SK-N-SH (cell line): ENCODE measurements at regions not wholly inside any gene's neighbourhood (a gene's known extent, or its start where the extent isn't known, plus 50 kb on each side); places are given as distances from the start of the nearest gene placed in this dataset.

Source experiments
- CTCF ChIA-PET: fragments of 300-600, 350-600 bp; formaldehyde crosslinking; extraction: SDS; loops from one replicate; lab custom pipeline; 2021; lab: Yijun Ruan, JAX
- POLR2A ChIA-PET: fragments of 350-600 bp; sonication (Branson Sonifier 250); formaldehyde crosslinking; extraction: SDS; loops from one replicate; lab custom pipeline; 2020; ENCODE audit warnings: antibody characterized with exemption, inconsistent platforms; lab: Yijun Ruan, JAX
- DNase-seq: peaks from one replicate; pipeline ENCODE4 v3.0.0; 2012
- H2AFZ ChIP-seq: fragments of 200-600 bp; sonication (generic); 2 replicates; pipeline ENCODE4 v1.8.1; 2016; ENCODE audit warnings: antibody characterized with exemption, mild to moderate bottlenecking, low read depth
- H3F3A ChIP-seq: fragments of 200-600 bp; sonication (generic); replicated peaks from 2 replicates; pipeline ENCODE3; 2016; ENCODE audit warnings: antibody characterized with exemption, mild to moderate bottlenecking; ENCODE audit not compliant: insufficient read depth
- H3K27ac ChIP-seq, 2 experiments: fragments of 200-500 bp in 1 of 2; fragments of 200-600 bp in 1 of 2; sonication (Bioruptor generic) in 1 of 2; sonication (generic), shearing (Covaris generic) in 1 of 2; 2 replicates each; pipeline versions ENCODE4 v1.5.1 to v1.6.1; 2014 to 2016; ENCODE audit warnings: low read depth in 2 of 2, inconsistent platforms in 1 of 2, low read length in 1 of 2, mild to moderate bottlenecking in 1 of 2, mixed read lengths in 1 of 2
- H3K27me3 ChIP-seq: fragments of 200-600 bp; sonication (generic), shearing (Covaris generic); 2 replicates; pipeline ENCODE4 v1.6.1; 2016; ENCODE audit warnings: mixed run types; ENCODE audit not compliant: insufficient read depth
- H3K36me3 ChIP-seq, 2 experiments: fragments of 200-500 bp in 1 of 2; fragments of 200-600 bp in 1 of 2; sonication (Bioruptor generic) in 1 of 2; sonication (generic) in 1 of 2; replicated peaks in 1 of 2; 2 replicates each; pipeline versions ENCODE3 to v1.5.1; 2014 to 2016; ENCODE audit warnings: low read length in 1 of 2, mild to moderate bottlenecking in 1 of 2; ENCODE audit not compliant: insufficient read depth in 2 of 2, control insufficient read depth in 1 of 2
- H3K4me1 ChIP-seq, 2 experiments: fragments of 200-500 bp in 1 of 2; fragments of 200-600 bp in 1 of 2; sonication (Bioruptor generic) in 1 of 2; sonication (generic), shearing (Covaris generic) in 1 of 2; 2 replicates each; pipeline versions ENCODE4 v1.5.1 to v1.6.1; 2014 to 2016; ENCODE audit warnings: low read depth in 1 of 2, low read length in 1 of 2, mixed run types in 1 of 2; ENCODE audit not compliant: insufficient read depth in 2 of 2, control insufficient read depth in 1 of 2
- H3K4me2 ChIP-seq: fragments of 200-600 bp; sonication (generic), shearing (Covaris generic); 2 replicates; pipeline ENCODE4 v1.6.1; 2017; ENCODE audit warnings: mixed run types
- H3K4me3 ChIP-seq, 2 experiments: fragments of 200-500 bp in 1 of 2; fragments of 200-600 bp in 1 of 2; sonication (Bioruptor generic) in 1 of 2; sonication (generic), shearing (Covaris generic) in 1 of 2; 2 replicates each; pipeline versions ENCODE4 v1.5.1 to v1.8.1; 2014 to 2016; ENCODE audit warnings: low read depth in 2 of 2, inconsistent platforms in 1 of 2, low read length in 1 of 2, mild to moderate bottlenecking in 1 of 2, mixed read lengths in 1 of 2, moderate library complexity in 1 of 2
- H3K79me2 ChIP-seq: fragments of 200-600 bp; sonication (generic); 2 replicates; pipeline ENCODE4 v1.8.1; 2017; ENCODE audit warnings: mild to moderate bottlenecking; ENCODE audit not compliant: insufficient read depth
- H3K9ac ChIP-seq: fragments of 200-600 bp; sonication (generic); 2 replicates; pipeline ENCODE4 v1.6.1; 2017; ENCODE audit warnings: mixed run types
- H3K9me2 ChIP-seq: fragments of 200-600 bp; sonication (generic); 2 replicates; pipeline ENCODE4 v1.6.1; 2017; ENCODE audit warnings: mixed run types
- H3K9me3 ChIP-seq: fragments of 200-600 bp; sonication (generic); 2 replicates; pipeline ENCODE4 v1.6.1; 2017; ENCODE audit warnings: mixed run types, mild to moderate bottlenecking, moderate library complexity
- H4K20me1 ChIP-seq: fragments of 200-600 bp; sonication (generic); 2 replicates; pipeline ENCODE4 v1.6.1; 2017; ENCODE audit warnings: mild to moderate bottlenecking, mixed run types; ENCODE audit not compliant: insufficient read depth
- EP300 ChIP-seq, 2 experiments: IDR thresholded peaks; 2 replicates each; pipeline versions ENCODE4 v1.4.0 to v1.6.1; 2012; ENCODE audit warnings: borderline replicate concordance in 1 of 2, low read depth in 1 of 2, low read length in 1 of 2
- FOXJ3 ChIP-seq: sonication (generic); formaldehyde crosslinking; IDR thresholded peaks from 2 replicates; pipeline ENCODE4 v1.5.1; 2020; ENCODE audit warnings: mild to moderate bottlenecking, missing genetic modification reagents
- FOXM1 ChIP-seq: IDR thresholded peaks from 2 replicates; pipeline ENCODE4 v1.4.0; 2012; ENCODE audit warnings: low read depth, mild to moderate bottlenecking
- NRF1 ChIP-seq: IDR thresholded peaks from 2 replicates; pipeline ENCODE4 v1.6.1; 2012; ENCODE audit warnings: low read depth, mild to moderate bottlenecking, low read length
- PBX3 ChIP-seq: IDR thresholded peaks from 2 replicates; pipeline ENCODE4; 2012
- REST ChIP-seq: IDR thresholded peaks from 2 replicates; pipeline ENCODE4 v1.6.1; 2012; ENCODE audit warnings: mild to moderate bottlenecking, low read depth, low read length, moderate library complexity
- RFX5 ChIP-seq: IDR thresholded peaks from 2 replicates; pipeline ENCODE4 v1.6.1; 2012; ENCODE audit warnings: mild to moderate bottlenecking, improper control_type of control experiment, low read length
- RXRA ChIP-seq: IDR thresholded peaks from 2 replicates; pipeline ENCODE4 v1.4.0; 2012; ENCODE audit warnings: low read depth, mild to moderate bottlenecking, borderline replicate concordance
- TCF12 ChIP-seq: IDR thresholded peaks from 2 replicates; pipeline ENCODE4 v1.4.0; 2012
- USF2 ChIP-seq: fragments of 150-350 bp; IDR thresholded peaks from 2 replicates; pipeline ENCODE4 v1.6.1; 2017; ENCODE audit warnings: antibody characterized with exemption, low read length, low read depth, borderline replicate concordance
- YY1 ChIP-seq: IDR thresholded peaks from 2 replicates; pipeline ENCODE4 v1.4.0; 2012; ENCODE audit warnings: low read depth, mild to moderate bottlenecking
- WGBS: methylation state at CpG from one replicate; pipeline ENCODE4 v1.1.6; 2017; ENCODE audit warnings: low lambda C conversion rate; 5-methylcytosine and 5-hydroxymethylcytosine counted together

GRCh38 chr15:70395164-70395563, 297.4 kb upstream of the TLE3 start:
- no peak overlapping the region for H3K9ac ChIP-seq
- no peak for DNase-seq
- H3K9me2 ChIP-seq, result no peaks in the 10 kb centered on the region
- H3K4me3 ChIP-seq, result no peak overlapping the region
- no peak overlapping the region for H3K27ac ChIP-seq
- ChIA-PET CTCF (no interaction called here), POLR2A (no interaction called here)
- TF ChIP-seq RFX5 (no peak), YY1 (no peak), NRF1 (no peak), TCF12 (no peak), REST (no peak)
- no peaks in the 10 kb centered on the region for H3K36me3 ChIP-seq
- no peak overlapping the region for H2AFZ ChIP-seq
- no peaks in the 10 kb centered on the region; the same call in 1 of the 2 replicates for H3K9me3 ChIP-seq
- H3F3A ChIP-seq, result no peaks in the 10 kb centered on the region
- 90% methylated on average over 11 of the region's 11 CpGs for WGBS
- peaks cover 11% of the 10 kb centered on the region; the same call in 1 of the 2 replicates for H3K27me3 ChIP-seq
- no peaks in the 10 kb centered on the region for H4K20me1 ChIP-seq
- H3K4me2 ChIP-seq, result no peak overlapping the region
- peaks cover 0 to 11% of the 10 kb centered on the region in 2 experiments; a peak in 1 of 4 replicates for H3K4me1 ChIP-seq
- H3K79me2 ChIP-seq, result no peaks in the 10 kb centered on the region

GRCh38 chr15:70390723-70391122, 293.0 kb upstream of the TLE3 start:
- H3K4me3 ChIP-seq, result no peak overlapping the region
- no peaks in the 10 kb centered on the region for H3K9me2 ChIP-seq
- no peaks in the 10 kb centered on the region; the same call in 1 of the 2 replicates for H3K9me3 ChIP-seq
- H3K79me2 ChIP-seq, result no peaks in the 10 kb centered on the region
- peaks cover 6% of the 10 kb centered on the region; the same call in 1 of the 2 replicates for H3K27me3 ChIP-seq
- no peak overlapping the region for H3K9ac ChIP-seq
- no peak overlapping the region for H3K27ac ChIP-seq
- ChIA-PET CTCF (interaction anchor here (0.8 to 2.0 kb wide), 3 partner anchors 36 to 656 kb away, joined by 3 to 4 read pairs (median 3); no protein-coding TSS in a partner anchor), POLR2A (no interaction called here)
- TF ChIP-seq FOXJ3, result no peak
- TF ChIP-seq TCF12, result no peak
- TF ChIP-seq RXRA, result no peak
- no peak for TF ChIP-seq PBX3
- no peak for TF ChIP-seq FOXM1
- TF ChIP-seq EP300 (IDR thresholded peaks at IDR 0.05; ENCODE audit: borderline replicate concordance in 1 of 2, low read depth in 1 of 2, low read length in 1 of 2), result no peak
- TF ChIP-seq NRF1, result no peak
- no peak for TF ChIP-seq USF2
- H3F3A ChIP-seq, result no peaks in the 10 kb centered on the region
- no peak for DNase-seq
- no peaks in the 10 kb centered on the region for H4K20me1 ChIP-seq
- peaks cover 0 to 17% of the 10 kb centered on the region in 2 experiments; a peak in 2 of 4 replicates for H3K4me1 ChIP-seq
- H3K36me3 ChIP-seq, result no peaks in the 10 kb centered on the region
- H2AFZ ChIP-seq, result no peak overlapping the region
- H3K4me2 ChIP-seq, result no peak overlapping the region
